ENCODE measurements at regions not wholly inside any gene's neighbourhood (a gene's known extent, or its start where the extent isn't known, plus 50 kb on each side); places are given as distances from the start of the nearest gene placed in this dataset.
"Not testable (repeated sequence)": the region's sequence is repeated elsewhere in the genome, so short reads cannot be mapped to it uniquely, and the experiment has no call there.

DNA sequence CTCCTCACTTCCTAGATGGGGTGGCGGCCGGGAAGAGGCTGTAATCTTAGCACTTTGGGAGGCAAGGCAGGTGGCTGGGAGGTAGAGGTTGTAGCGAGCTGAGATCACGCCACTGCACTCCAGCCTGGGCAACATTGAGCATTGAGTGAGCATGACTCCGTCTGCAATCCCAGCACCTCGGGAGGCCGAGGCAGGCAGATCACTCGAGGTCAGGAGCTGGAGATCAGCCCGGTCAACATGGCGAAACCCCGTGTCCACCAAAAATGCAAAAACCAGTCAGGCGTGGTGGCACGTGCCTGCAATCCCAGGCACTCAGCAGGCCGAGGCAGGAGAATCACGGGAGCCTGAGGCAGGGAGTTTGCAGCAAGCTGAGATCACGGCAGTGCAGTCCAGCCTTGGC lies 91.9 kb upstream of the CTSV start:
- TF ChIP-seq, protein P1, sequence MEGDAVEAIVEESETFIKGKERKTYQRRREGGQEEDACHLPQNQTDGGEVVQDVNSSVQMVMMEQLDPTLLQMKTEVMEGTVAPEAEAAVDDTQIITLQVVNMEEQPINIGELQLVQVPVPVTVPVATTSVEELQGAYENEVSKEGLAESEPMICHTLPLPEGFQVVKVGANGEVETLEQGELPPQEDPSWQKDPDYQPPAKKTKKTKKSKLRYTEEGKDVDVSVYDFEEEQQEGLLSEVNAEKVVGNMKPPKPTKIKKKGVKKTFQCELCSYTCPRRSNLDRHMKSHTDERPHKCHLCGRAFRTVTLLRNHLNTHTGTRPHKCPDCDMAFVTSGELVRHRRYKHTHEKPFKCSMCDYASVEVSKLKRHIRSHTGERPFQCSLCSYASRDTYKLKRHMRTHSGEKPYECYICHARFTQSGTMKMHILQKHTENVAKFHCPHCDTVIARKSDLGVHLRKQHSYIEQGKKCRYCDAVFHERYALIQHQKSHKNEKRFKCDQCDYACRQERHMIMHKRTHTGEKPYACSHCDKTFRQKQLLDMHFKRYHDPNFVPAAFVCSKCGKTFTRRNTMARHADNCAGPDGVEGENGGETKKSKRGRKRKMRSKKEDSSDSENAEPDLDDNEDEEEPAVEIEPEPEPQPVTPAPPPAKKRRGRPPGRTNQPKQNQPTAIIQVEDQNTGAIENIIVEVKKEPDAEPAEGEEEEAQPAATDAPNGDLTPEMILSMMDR (IDR thresholded peaks at IDR 0.05) = not testable (repeated sequence)
- not testable (repeated sequence) for TF ChIP-seq POLR2A (IDR thresholded peaks at IDR 0.05)
